Small intestine (tissue), 7 donors: ENCODE measurements at regions not wholly inside any gene's neighbourhood (a gene's known extent, or its start where the extent isn't known, plus 50 kb on each side); places are given as distances from the start of the nearest gene placed in this dataset.
"Not testable (repeated sequence)": the region's sequence is repeated elsewhere in the genome, so short reads cannot be mapped to it uniquely, and the experiment has no call there.

ENCODE experiments used
- DNase-seq, 2 donors: peaks; one replicate each; pipeline versions ENCODE4 v3.0.0 to v3.0.0-alpha.2; 2013
- FAIRE-seq: peaks from 2 replicates; lab custom pipeline; 2012; peaks lifted over from hg19 to GRCh38; lab: Jason Lieb, UNC
- H3K27ac ChIP-seq, 3 donors: one replicate each; pipeline ENCODE4 v1.5.1; 2013; ENCODE audit warnings: low read length in 2 of 3, mild to moderate bottlenecking in 2 of 3, control low read depth in 1 of 3, inconsistent platforms in 1 of 3, low read depth in 1 of 3, moderate library complexity in 1 of 3
- H3K27me3 ChIP-seq, 3 donors: one replicate each; pipeline ENCODE4 v1.6.1; 2013; ENCODE audit warnings: low read length in 3 of 3, inconsistent platforms in 1 of 3; ENCODE audit not compliant: control insufficient read depth in 3 of 3, insufficient read depth in 3 of 3
- H3K36me3 ChIP-seq, 3 donors: one replicate each; pipeline ENCODE4 v1.6.1; 2013; ENCODE audit warnings: low read length in 3 of 3, inconsistent platforms in 1 of 3, low read depth in 1 of 3, mild to moderate bottlenecking in 1 of 3, moderate library complexity in 1 of 3; ENCODE audit not compliant: control insufficient read depth in 3 of 3, insufficient read depth in 2 of 3
- H3K4me1 ChIP-seq, 3 donors: one replicate each; pipeline ENCODE4 v1.6.1; 2013; ENCODE audit warnings: low read length in 2 of 3, inconsistent platforms in 1 of 3, low read depth in 1 of 3, mild to moderate bottlenecking in 1 of 3, moderate library complexity in 1 of 3; ENCODE audit not compliant: control insufficient read depth in 3 of 3, insufficient read depth in 2 of 3
- H3K4me3 ChIP-seq, 3 donors: one replicate each; pipeline ENCODE4 v1.5.1; 2013; ENCODE audit warnings: low read length in 3 of 3, control low read depth in 1 of 3, inconsistent platforms in 1 of 3, low read depth in 1 of 3, mild to moderate bottlenecking in 1 of 3, moderate library complexity in 1 of 3
- H3K9me3 ChIP-seq, 2 donors: one replicate each; pipeline ENCODE4 v1.6.1; 2013; ENCODE audit warnings: low read depth in 1 of 2, low read length in 1 of 2; ENCODE audit not compliant: control insufficient read depth in 2 of 2, insufficient read depth in 1 of 2
- WGBS, 3 donors: extraction: QIAGEN DNeasy Blood & Tissue Kit; methylation state at CpG; one replicate each; pipeline ENCODE4 v1.1.7; 2013; 5-methylcytosine and 5-hydroxymethylcytosine counted together
- donor health status: healthy with polysubstance abuse.
- donor health status: control.
- donor health status: control.
- donor health status: Bipolar disorder and iron deficiency.
- donor health status: healthy.

DNA sequence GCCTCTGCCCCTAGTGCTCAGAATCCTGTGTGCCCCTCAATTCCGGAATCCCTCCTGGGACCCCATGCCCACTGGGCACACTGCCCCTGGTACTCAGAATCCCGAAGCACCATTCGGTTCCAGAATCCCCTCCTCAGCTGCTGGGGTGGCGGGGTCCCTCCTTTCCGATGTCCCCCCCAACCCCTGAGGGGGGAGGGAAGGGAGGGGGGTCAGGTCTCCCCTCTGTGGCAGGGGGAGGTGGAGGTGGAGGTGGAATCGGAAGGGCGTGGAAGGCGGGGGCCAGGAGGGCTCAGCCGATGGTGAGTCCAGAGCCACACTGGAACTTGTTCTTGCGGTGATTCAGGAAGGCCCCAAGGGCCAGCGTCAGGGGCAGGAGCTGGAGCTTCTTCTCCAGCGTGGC is 164.3 kb downstream of the POTEM start:
- not testable (repeated sequence) for H3K9me3 ChIP-seq, H3K27me3 ChIP-seq, DNase-seq, FAIRE-seq, H3K36me3 ChIP-seq, H3K27ac ChIP-seq, H3K4me1 ChIP-seq, H3K4me3 ChIP-seq
- WGBS, 3 donors = 92 to 100% methylated on average over 1 to 3 of the region's 12 CpGs; no CpG with 5 or more reads in 1 of the 3 donors

DNA sequence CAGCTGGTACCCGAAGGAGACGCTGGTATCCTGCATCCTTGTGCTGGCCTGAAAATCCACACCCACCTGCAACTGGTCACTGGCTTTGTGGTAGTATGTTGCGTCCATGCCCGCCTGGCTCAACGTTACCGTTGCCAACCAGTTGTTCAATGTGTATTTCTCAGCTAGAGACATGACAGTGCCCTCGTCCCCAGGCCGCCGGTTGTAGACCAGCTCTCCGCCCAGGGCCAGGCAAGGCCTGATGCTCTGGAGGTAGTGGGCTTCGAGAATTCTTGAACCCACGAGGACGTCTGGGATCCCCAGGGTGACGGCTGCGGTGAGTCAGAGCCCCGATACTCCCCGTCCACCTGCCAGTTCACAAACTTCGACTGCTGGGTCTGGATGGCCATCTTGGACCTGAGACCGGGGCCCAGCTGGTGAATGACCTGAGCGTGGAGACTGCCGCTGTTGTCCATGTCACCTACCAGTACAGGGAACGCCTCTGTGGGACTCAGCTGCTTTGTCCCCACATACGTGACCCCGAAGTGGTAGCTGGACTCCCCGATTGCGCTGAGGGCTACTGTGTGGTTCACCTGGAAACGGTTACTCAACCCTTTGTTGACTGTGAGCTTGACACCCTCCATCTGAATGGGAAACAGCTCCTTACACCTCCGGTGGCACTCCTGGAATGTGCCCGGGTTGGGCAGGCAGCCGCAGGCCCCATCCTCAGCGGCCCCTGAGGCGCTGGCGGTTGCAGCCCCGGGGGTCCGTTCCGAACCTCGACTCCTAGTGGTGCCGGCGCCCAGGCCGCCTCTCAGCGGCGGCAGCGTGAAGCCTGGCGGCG is 165.0 kb downstream of the POTEM start:
- DNase-seq, H3K36me3 ChIP-seq, H3K4me3 ChIP-seq, H3K27me3 ChIP-seq, FAIRE-seq, H3K27ac ChIP-seq, H3K9me3 ChIP-seq, H3K4me1 ChIP-seq: not testable (repeated sequence)
- 88 to 97% (median 95%) methylated on average over 10 to 14 of the region's 45 CpGs for WGBS, 3 donors

DNA sequence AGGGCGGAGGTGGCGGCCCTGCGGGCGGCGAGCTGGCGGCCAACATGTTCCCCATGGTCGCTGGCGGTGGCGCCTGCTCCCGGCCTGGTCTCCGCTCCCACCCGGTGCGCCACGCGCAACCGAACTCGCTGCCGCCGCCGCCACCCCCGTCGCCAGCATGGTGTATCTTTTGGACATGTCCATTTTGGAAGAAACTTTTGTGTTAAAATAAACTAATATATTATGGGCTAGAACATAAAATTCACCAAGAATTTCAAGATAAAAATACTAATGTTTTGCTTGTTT is 165.5 kb downstream of the POTEM start:
- H3K27me3 ChIP-seq, FAIRE-seq, H3K9me3 ChIP-seq, DNase-seq, H3K4me1 ChIP-seq, H3K27ac ChIP-seq, H3K4me3 ChIP-seq, H3K36me3 ChIP-seq: not testable (repeated sequence)
- WGBS, 3 donors = no CpG with 5 or more reads among the region's 22 CpGs

DNA sequence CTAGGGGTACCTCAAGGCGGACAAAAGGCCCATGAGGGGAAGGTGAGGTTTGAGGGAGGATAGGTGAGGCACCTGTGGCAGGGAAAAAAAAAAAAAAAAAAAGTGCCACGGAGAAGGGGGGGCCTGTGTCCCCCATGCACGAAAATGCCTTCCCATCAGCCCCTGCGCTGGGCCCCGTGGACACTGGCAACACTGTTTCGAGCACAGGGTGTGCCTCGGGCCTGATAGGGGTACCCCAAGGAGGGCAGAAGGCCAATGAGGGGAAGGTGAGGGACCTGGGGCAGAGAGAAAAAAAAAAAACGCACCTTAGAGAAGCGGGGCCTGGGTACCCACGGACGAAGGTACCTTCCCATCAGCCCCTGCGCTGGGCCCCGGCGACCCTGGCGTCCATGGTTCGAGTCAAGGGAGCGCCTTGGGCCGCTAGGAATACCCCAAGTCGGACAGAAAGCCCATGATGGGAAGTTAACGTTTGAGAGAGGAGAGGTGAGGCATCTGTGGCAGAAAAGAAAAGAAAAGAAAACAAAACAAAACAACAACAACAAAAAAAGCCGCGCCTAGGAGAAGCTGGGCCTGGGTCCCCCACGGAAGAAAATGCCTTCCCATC is 190.0 kb downstream of the POTEM start:
- H3K27me3 ChIP-seq, FAIRE-seq, H3K4me3 ChIP-seq, DNase-seq, H3K4me1 ChIP-seq, H3K27ac ChIP-seq, H3K9me3 ChIP-seq, H3K36me3 ChIP-seq: not testable (repeated sequence)
- WGBS, 3 donors = 74 to 77% (median 76%) methylated on average over 7 to 11 of the region's 23 CpGs

DNA sequence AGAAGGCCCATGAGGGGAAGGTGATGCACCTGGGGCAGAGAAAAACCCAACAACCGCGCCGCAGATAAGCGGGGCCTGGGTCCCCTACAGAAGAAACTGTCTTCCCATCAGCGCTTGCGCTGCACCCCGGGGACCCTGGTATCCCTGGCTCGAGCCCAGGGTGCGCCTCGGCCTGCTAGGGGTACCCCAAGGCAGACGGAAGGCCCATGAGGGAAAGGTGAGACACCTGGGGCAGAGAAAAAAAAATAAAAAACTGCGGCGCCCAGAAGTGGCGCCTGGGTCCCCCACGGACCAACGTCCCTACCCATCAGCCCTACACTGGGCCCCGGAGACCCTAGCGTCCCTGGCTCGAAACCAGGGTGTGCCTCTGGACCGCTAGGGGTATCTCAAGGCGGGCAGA is 190.8 kb downstream of the POTEM start:
- DNase-seq = not testable (repeated sequence)

DNA sequence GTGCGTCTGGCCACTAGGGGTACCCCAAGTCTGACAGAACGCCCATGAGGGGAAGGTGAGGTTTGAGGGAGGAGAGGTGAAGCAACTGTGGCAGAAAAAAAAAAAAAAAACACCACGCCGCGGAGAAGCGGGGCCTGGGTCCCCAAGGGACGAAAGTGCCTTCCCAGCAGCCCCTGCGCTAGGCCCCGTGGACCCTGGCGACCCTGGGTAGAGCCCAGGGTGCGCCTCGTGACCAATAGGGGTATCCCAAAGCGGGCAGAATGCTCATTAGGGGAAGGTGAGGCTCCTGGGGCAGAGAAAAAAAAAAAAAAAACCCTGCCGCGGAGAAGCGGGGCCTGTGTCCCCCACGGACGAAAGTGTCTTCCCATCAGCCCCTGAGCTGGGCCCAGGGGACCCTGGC is 191.4 kb downstream of the POTEM start:
- not testable (repeated sequence) for DNase-seq, H3K9me3 ChIP-seq, FAIRE-seq, H3K27me3 ChIP-seq, H3K27ac ChIP-seq, H3K4me1 ChIP-seq, H3K4me3 ChIP-seq, H3K36me3 ChIP-seq
- WGBS, 3 donors = 66 to 83% (median 73%) methylated on average over 6 to 9 of the region's 18 CpGs

More for the DNA sequence above, 190.8 kb downstream of the POTEM start:
- 80 to 85% (median 82%) methylated on average over 16 to 17 of the region's 21 CpGs for WGBS, 3 donors
- not testable (repeated sequence) for H3K36me3 ChIP-seq, FAIRE-seq, H3K27me3 ChIP-seq, H3K4me3 ChIP-seq, H3K4me1 ChIP-seq, H3K27ac ChIP-seq, H3K9me3 ChIP-seq

DNA sequence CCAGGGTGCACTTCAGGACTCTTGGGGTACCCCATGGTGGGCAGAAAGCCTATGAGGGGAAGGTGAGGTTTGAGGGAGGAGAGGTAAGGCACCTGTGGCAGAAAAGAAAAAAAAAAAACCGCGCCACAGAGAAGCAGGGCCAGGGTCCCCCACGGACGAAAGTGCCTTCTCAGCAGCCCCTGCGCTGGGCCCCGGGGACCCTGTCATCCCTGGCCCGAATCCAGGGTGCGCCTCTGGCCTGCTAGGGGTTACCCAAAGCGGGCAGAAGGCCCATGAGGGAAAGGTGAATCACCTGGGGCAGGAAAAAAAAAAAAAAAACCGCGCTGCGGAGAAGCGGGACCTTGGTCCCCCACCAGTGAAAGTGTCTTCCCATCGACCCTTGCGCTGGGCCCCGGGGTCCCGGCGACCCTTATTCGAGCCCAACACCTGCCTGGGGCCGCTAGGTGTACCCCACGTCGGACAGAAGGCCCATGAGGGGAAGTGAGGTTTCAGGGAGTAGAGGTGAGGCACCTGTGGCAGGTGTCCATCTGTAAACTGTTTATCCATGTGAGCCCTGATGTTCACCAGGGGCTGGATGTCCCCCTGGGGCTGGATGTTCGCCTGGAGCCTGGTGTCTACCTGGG is 191.9 kb downstream of the POTEM start:
- FAIRE-seq, H3K4me3 ChIP-seq, H3K4me1 ChIP-seq, H3K27me3 ChIP-seq, DNase-seq, H3K36me3 ChIP-seq, H3K27ac ChIP-seq: not testable (repeated sequence)
- H3K9me3 ChIP-seq = peaks cover 0 to 14% of the 10 kb centered on the region in 2 donors
- 63 to 82% (median 72%) methylated on average over 14 to 19 of the region's 23 CpGs for WGBS, 3 donors

DNA sequence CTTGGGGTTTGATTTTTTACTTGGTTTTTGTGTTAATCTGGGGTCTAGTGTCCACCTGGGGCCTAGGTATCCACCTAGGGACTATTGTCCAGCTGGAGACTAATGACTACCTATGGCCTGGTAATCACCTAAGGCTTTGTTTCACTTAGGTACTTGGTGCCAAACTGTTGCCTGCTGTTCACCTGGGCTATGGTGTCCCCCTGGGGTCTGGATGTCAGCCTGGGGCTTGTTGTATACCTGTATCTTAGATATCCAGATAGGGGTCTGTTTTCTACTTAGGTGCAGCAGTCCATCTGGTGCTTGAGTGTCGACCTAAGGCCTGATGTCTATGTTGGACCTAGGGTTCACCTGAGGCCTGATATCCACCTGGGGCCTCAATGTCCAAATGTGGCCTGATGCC is 193.1 kb downstream of the POTEM start:
- H3K4me3 ChIP-seq, H3K36me3 ChIP-seq, DNase-seq, FAIRE-seq, H3K27ac ChIP-seq, H3K4me1 ChIP-seq, H3K27me3 ChIP-seq: not testable (repeated sequence)
- no CpG with 5 or more reads among the region's 1 CpG for WGBS, 3 donors
- peaks cover 0 to 16% of the 10 kb centered on the region in 2 donors for H3K9me3 ChIP-seq
